ENCODE measurements at regions not wholly inside any gene's neighbourhood (a gene's known extent, or its start where the extent isn't known, plus 50 kb on each side); places are given as distances from the start of the nearest gene placed in this dataset.

DNA sequence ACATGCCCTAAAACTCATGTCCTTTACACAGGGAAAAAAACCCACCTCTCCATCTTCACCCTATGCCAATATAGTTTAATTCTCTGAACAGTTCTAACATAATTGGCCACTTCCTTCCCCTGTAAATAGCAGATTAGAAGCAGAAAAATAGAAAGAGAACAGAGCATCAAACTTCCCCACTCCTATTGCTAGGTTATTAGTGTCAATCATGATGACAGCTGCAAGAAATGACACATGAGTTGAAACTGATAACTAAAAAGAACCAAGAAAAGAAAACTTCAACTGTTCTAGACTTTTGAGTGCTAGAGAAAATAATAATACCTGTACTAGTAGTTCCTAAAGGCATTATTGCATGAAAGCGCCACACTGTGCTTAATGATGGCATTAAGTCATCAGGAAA lies 284.5 kb upstream of the TRPC5 start:
- TF ChIP-seq, protein P1, sequence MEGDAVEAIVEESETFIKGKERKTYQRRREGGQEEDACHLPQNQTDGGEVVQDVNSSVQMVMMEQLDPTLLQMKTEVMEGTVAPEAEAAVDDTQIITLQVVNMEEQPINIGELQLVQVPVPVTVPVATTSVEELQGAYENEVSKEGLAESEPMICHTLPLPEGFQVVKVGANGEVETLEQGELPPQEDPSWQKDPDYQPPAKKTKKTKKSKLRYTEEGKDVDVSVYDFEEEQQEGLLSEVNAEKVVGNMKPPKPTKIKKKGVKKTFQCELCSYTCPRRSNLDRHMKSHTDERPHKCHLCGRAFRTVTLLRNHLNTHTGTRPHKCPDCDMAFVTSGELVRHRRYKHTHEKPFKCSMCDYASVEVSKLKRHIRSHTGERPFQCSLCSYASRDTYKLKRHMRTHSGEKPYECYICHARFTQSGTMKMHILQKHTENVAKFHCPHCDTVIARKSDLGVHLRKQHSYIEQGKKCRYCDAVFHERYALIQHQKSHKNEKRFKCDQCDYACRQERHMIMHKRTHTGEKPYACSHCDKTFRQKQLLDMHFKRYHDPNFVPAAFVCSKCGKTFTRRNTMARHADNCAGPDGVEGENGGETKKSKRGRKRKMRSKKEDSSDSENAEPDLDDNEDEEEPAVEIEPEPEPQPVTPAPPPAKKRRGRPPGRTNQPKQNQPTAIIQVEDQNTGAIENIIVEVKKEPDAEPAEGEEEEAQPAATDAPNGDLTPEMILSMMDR (conservative IDR thresholded peaks at IDR 0.05 in 1 of 2, IDR thresholded peaks at IDR 0.05 in 1 of 2; ENCODE audit: low read depth in 1 of 2, low read length in 2 of 2): no peak
- no peak for TF ChIP-seq EZH2 (IDR thresholded peaks at IDR 0.05; ENCODE audit: low read length, missing control alignments)

All from fibroblast of lung (primary cell).